Skeletal muscle tissue (tissue), 3 donors: ENCODE measurements at regions not wholly inside any gene's neighbourhood (a gene's known extent, or its start where the extent isn't known, plus 50 kb on each side); places are given as distances from the start of the nearest gene placed in this dataset.
"Not testable (repeated sequence)": the region's sequence is repeated elsewhere in the genome, so short reads cannot be mapped to it uniquely, and the experiment has no call there.

Experiments
- H3K27ac ChIP-seq: one replicate; pipeline ENCODE4 v1.7.0; 2013; ENCODE audit warnings: mild to moderate bottlenecking, low read depth, low read length, inconsistent platforms
- H3K27me3 ChIP-seq, 3 donors: one replicate each; pipeline ENCODE4 v1.7.0; 2013; ENCODE audit warnings: low read length in 3 of 3; ENCODE audit not compliant: control insufficient read depth in 3 of 3, insufficient read depth in 3 of 3
- H3K36me3 ChIP-seq, 3 donors: one replicate each; pipeline ENCODE4 v1.7.0; 2013; ENCODE audit warnings: low read length in 3 of 3; ENCODE audit not compliant: control insufficient read depth in 3 of 3, insufficient read depth in 3 of 3
- H3K4me1 ChIP-seq, 3 donors: one replicate each; pipeline ENCODE4 v1.7.0; 2013; ENCODE audit warnings: low read length in 3 of 3, mild to moderate bottlenecking in 3 of 3; ENCODE audit not compliant: control insufficient read depth in 3 of 3, insufficient read depth in 3 of 3
- H3K4me3 ChIP-seq, 3 donors: one replicate each; pipeline ENCODE4 v1.7.0; 2013; ENCODE audit warnings: low read length in 3 of 3
- H3K9ac ChIP-seq, 3 donors: one replicate each; pipeline ENCODE4 v1.7.0; 2013; ENCODE audit warnings: low read length in 3 of 3, mild to moderate bottlenecking in 3 of 3, moderate library complexity in 2 of 3, low read depth in 1 of 3
- H3K9me3 ChIP-seq, 3 donors: one replicate each; pipeline ENCODE4 v1.7.0; 2013; ENCODE audit warnings: low read length in 3 of 3; ENCODE audit not compliant: control insufficient read depth in 3 of 3
- donor health status: Osteomylitis.

- Histone ChIP-seq H3K4me1 (peaks cover 3 to 8% (median 3%) of the 10 kb centered on the region in 3 donors), H3K9ac (no peak overlapping the region), H3K27me3 (peaks cover 4 to 12% (median 5%) of the 10 kb centered on the region in 3 donors), H3K36me3 (no peaks in the 10 kb centered on the region), H3K9me3 (no peaks in the 10 kb centered on the region), H3K4me3 (peak overlapping the region in 2 of 3 donors; percentile 13 to 52), H3K27ac (no peak overlapping the region)
Measured at GRCh38 chrX:140092121-140092520, 126.8 kb upstream of the CXorf66 start.

GRCh38 chrX:140091125-140091886 is 126.0 kb upstream of the CXorf66 start:
- H3K9me3 ChIP-seq = no peaks in the 10 kb centered on the region
- peaks cover 3 to 8% (median 3%) of the 10 kb centered on the region in 3 donors for H3K4me1 ChIP-seq
- peak overlapping the region; percentile 23 to 52 (median 49) for H3K4me3 ChIP-seq
- H3K36me3 ChIP-seq = no peaks in the 10 kb centered on the region
- peaks cover 4 to 12% (median 5%) of the 10 kb centered on the region in 3 donors for H3K27me3 ChIP-seq
- no peak overlapping the region for H3K27ac ChIP-seq
- H3K9ac ChIP-seq = peak overlapping the region in 1 of 3 donors; percentile 16

GRCh38 chrX:140090800-140091124 is 125.4 kb upstream of the CXorf66 start:
- Histone ChIP-seq H3K4me3 (peak overlapping the region; percentile 23 to 49 (median 40)), H3K9ac (peak overlapping the region in 1 of 3 donors; percentile 16), H3K36me3 (no peaks in the 10 kb centered on the region), H3K4me1 (peaks cover 3 to 8% (median 3%) of the 10 kb centered on the region in 3 donors), H3K27ac (no peak overlapping the region), H3K27me3 (peaks cover 4 to 12% (median 5%) of the 10 kb centered on the region in 3 donors), H3K9me3 (no peaks in the 10 kb centered on the region)

- no peak overlapping the region for H3K27ac ChIP-seq
- peaks cover 4 to 12% (median 5%) of the 10 kb centered on the region in 3 donors for H3K27me3 ChIP-seq
- H3K36me3 ChIP-seq = no peaks in the 10 kb centered on the region
- H3K9ac ChIP-seq = no peak overlapping the region
- H3K4me1 ChIP-seq = peaks cover 3 to 8% (median 3%) of the 10 kb centered on the region in 3 donors
- H3K4me3 ChIP-seq = no peak overlapping the region
- no peaks in the 10 kb centered on the region for H3K9me3 ChIP-seq
Measured at GRCh38 chrX:140088438-140088837, 123.1 kb upstream of the CXorf66 start.

- Histone ChIP-seq H3K9ac (no peak overlapping the region), H3K9me3 (no peaks in the 10 kb centered on the region), H3K27me3 (peaks cover 4 to 12% (median 5%) of the 10 kb centered on the region in 3 donors), H3K36me3 (no peaks in the 10 kb centered on the region), H3K4me3 (no peak overlapping the region), H3K4me1 (peaks cover 3 to 8% (median 3%) of the 10 kb centered on the region in 3 donors), H3K27ac (no peak overlapping the region)
Measured at GRCh38 chrX:140087875-140088274, 122.6 kb upstream of the CXorf66 start.

- H3K9ac ChIP-seq = no peak overlapping the region
- peaks cover under 1 to 2% (median 1%) of the 10 kb centered on the region in 3 donors for H3K4me1 ChIP-seq
- H3K9me3 ChIP-seq = no peaks in the 10 kb centered on the region
- no peak overlapping the region for H3K4me3 ChIP-seq
- no peak overlapping the region for H3K27ac ChIP-seq
- peaks cover 0 to 6% (median 0%) of the 10 kb centered on the region in 3 donors for H3K27me3 ChIP-seq
- H3K36me3 ChIP-seq = no peaks in the 10 kb centered on the region
Measured at GRCh38 chrX:140086691-140087090, 121.4 kb upstream of the CXorf66 start.

- H3K9ac ChIP-seq, H3K9me3 ChIP-seq, H3K36me3 ChIP-seq, H3K4me3 ChIP-seq, H3K27ac ChIP-seq, H3K27me3 ChIP-seq, H3K4me1 ChIP-seq: not testable (repeated sequence)
Measured at GRCh38 chrX:140074851-140075250, 109.5 kb upstream of the CXorf66 start.

- no peaks in the 10 kb centered on the region for H3K27me3 ChIP-seq
- no peaks in the 10 kb centered on the region for H3K36me3 ChIP-seq
- H3K9ac ChIP-seq = no peak overlapping the region
- H3K4me3 ChIP-seq = no peak overlapping the region
- no peaks in the 10 kb centered on the region for H3K9me3 ChIP-seq
- H3K27ac ChIP-seq = no peak overlapping the region
- H3K4me1 ChIP-seq = no peaks in the 10 kb centered on the region
Measured at GRCh38 chrX:140071037-140071436, 105.7 kb upstream of the CXorf66 start.

GRCh38 chrX:140065961-140066662 is 100.8 kb upstream of the CXorf66 start:
- H3K27ac ChIP-seq = no peak overlapping the region
- no peaks in the 10 kb centered on the region for H3K9me3 ChIP-seq
- no peak overlapping the region for H3K4me3 ChIP-seq
- no peaks in the 10 kb centered on the region for H3K4me1 ChIP-seq
- no peaks in the 10 kb centered on the region for H3K36me3 ChIP-seq
- H3K9ac ChIP-seq = no peak overlapping the region
- no peaks in the 10 kb centered on the region for H3K27me3 ChIP-seq

GRCh38 chrX:140064993-140065392 is 99.7 kb upstream of the CXorf66 start:
- no peak overlapping the region for H3K9ac ChIP-seq
- no peak overlapping the region for H3K27ac ChIP-seq
- H3K4me3 ChIP-seq = no peak overlapping the region
- H3K27me3 ChIP-seq = no peaks in the 10 kb centered on the region
- no peaks in the 10 kb centered on the region for H3K9me3 ChIP-seq
- no peaks in the 10 kb centered on the region for H3K36me3 ChIP-seq
- no peaks in the 10 kb centered on the region for H3K4me1 ChIP-seq
